ENCODE measurements at regions not wholly inside any gene's neighbourhood (a gene's known extent, or its start where the extent isn't known, plus 50 kb on each side); places are given as distances from the start of the nearest gene placed in this dataset.

DNA sequence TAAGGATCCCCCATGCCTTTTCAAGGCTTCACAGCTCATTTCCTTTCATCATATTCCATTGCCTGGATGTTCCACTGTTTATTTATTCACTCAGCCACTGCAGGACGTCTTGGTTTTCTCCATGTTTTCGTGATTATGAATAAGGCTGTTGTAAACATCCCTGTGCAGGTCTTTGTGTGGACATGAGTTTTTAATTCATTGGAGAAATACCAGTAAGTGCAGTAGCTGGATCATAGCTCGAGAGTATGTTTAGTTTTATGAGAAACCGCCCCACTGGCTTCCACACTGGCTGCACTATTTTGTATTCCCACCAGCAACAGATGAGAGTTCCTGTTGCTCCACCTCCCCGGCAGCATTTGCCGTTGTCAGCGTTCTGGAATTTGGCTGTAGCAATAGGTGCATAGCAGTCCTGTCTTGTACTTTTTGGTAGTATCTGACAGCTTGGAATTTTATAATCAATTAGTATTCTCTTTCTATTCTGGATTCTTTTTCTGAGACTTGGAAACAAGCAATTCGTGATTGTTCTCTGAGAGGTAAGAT lies 269.9 kb upstream of the PITRM1 start:
- TF ChIP-seq, protein P1, sequence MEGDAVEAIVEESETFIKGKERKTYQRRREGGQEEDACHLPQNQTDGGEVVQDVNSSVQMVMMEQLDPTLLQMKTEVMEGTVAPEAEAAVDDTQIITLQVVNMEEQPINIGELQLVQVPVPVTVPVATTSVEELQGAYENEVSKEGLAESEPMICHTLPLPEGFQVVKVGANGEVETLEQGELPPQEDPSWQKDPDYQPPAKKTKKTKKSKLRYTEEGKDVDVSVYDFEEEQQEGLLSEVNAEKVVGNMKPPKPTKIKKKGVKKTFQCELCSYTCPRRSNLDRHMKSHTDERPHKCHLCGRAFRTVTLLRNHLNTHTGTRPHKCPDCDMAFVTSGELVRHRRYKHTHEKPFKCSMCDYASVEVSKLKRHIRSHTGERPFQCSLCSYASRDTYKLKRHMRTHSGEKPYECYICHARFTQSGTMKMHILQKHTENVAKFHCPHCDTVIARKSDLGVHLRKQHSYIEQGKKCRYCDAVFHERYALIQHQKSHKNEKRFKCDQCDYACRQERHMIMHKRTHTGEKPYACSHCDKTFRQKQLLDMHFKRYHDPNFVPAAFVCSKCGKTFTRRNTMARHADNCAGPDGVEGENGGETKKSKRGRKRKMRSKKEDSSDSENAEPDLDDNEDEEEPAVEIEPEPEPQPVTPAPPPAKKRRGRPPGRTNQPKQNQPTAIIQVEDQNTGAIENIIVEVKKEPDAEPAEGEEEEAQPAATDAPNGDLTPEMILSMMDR (conservative IDR thresholded peaks at IDR 0.05; ENCODE audit: low read length), result no peak
- TF ChIP-seq EZH2phosphoT487 (IDR thresholded peaks at IDR 0.05; ENCODE audit: borderline replicate concordance), result no peak
